Stomach (tissue), 4 donors: ENCODE measurements at regions not wholly inside any gene's neighbourhood (a gene's known extent, or its start where the extent isn't known, plus 50 kb on each side); places are given as distances from the start of the nearest gene placed in this dataset.

Experiments used
- CTCF ChIP-seq, 7 experiments: fragments of 450-650 bp in 4 of 7; fragments of 200-600 bp in 3 of 7; sonication (generic) in 3 of 7; IDR thresholded peaks; one replicate each; pipeline ENCODE4 v1.5.1; 2016 to 2019; ENCODE audit warnings: antibody characterized with exemption in 7 of 7, control low read depth in 2 of 7, mild to moderate bottlenecking in 1 of 7
- POLR2AphosphoS5 ChIP-seq, 3 donors: sonication (generic); formaldehyde crosslinking; IDR thresholded peaks; one replicate each; pipeline ENCODE4 v1.6.1; 2016; ENCODE audit warnings: antibody characterized with exemption in 3 of 3

DNA sequence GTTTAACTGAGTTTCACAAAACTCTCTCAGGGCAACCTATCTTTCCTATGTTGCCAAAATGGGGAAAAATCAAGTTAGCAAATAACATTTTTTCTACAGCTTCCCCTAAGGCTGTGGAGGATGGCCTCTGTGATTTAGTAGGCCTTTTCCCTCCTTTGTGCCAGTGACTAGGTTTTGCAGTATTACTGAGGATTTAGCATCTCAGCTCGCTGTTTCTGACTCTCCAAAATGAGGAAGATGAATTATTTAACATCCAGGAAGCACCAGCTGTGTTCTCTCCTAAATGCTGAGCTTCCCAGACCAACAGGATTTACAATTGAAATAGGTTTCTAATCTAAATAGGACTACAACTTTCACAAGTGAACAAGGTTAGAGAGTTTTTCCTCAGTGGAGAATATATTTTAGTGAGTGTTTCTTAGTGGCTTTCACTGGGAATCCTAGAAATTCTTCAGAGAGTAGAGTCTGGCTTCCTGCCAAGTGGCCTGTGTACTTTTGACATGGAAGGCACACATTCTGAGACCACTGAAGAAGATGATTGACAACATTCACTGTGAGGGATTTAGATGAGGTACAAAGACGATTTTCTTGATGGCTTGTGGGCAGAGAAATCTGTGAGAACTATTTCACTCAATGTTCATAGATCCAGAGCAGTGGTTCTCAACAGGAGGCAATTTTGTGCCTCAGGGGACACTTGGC is 62.4 kb downstream of the PTCHD4 start:
- TF ChIP-seq CTCF (IDR thresholded peaks at IDR 0.05), result no peak
- no peak for TF ChIP-seq POLR2AphosphoS5 (IDR thresholded peaks at IDR 0.05)
